Mesothelial cell of epicardium (in vitro differentiated cells): ENCODE measurements at regions not wholly inside any gene's neighbourhood (a gene's known extent, or its start where the extent isn't known, plus 50 kb on each side); places are given as distances from the start of the nearest gene placed in this dataset.

Experiments
- DNase-seq, 2 experiments: peaks; one replicate each; pipeline ENCODE4 v3.0.0; 2021; ENCODE audit warnings: low spot score in 2 of 2; ENCODE audit not compliant: unreplicated experiment in 2 of 2
- H3K27ac Mint-ChIP-seq: 2 replicates; pipeline ENCODE4 v1.8.0; 2021; ENCODE audit warnings: mixed read lengths
- H3K27me3 Mint-ChIP-seq: 2 replicates; pipeline ENCODE4 v1.8.0; 2021; ENCODE audit warnings: low read depth, mixed read lengths
- H3K36me3 Mint-ChIP-seq: 2 replicates; pipeline ENCODE4 v1.8.0; 2021; ENCODE audit warnings: mixed read lengths
- H3K4me1 Mint-ChIP-seq: 2 replicates; pipeline ENCODE4 v1.8.0; 2021; ENCODE audit warnings: mixed read lengths
- H3K4me3 Mint-ChIP-seq: 2 replicates; pipeline ENCODE4 v1.8.0; 2021; ENCODE audit warnings: mild to moderate bottlenecking, moderate library complexity, mixed read lengths
- H3K9me3 Mint-ChIP-seq: 2 replicates; pipeline ENCODE4 v1.8.0; 2021; ENCODE audit warnings: mixed read lengths
- CTCF ChIP-seq: fragments of 200-600 bp; sonication (generic); IDR thresholded peaks from one replicate; pipeline ENCODE4 v1.5.0; 2021; ENCODE audit warnings: antibody characterized with exemption; ENCODE audit not compliant: unreplicated experiment

- DNase-seq = no peak
- H3K36me3 Mint-ChIP-seq = no peaks in the 10 kb centered on the region
- no peak for TF ChIP-seq CTCF
- H3K27ac Mint-ChIP-seq = no peak overlapping the region
- H3K4me1 Mint-ChIP-seq = no peaks in the 10 kb centered on the region
- peaks cover 8% of the 10 kb centered on the region for H3K27me3 Mint-ChIP-seq
- H3K9me3 Mint-ChIP-seq = peaks cover 3% of the 10 kb centered on the region
- no peak overlapping the region for H3K4me3 Mint-ChIP-seq
Measured at GRCh38 chr7:98679741-98680140, 62.7 kb downstream of the NPTX2 start.

- H3K4me1 Mint-ChIP-seq = no peaks in the 10 kb centered on the region
- no peak for TF ChIP-seq CTCF
- H3K27ac Mint-ChIP-seq = no peak overlapping the region
- no peaks in the 10 kb centered on the region for H3K36me3 Mint-ChIP-seq
- DNase-seq = no peak
- peaks cover 9% of the 10 kb centered on the region for H3K9me3 Mint-ChIP-seq
- peaks cover 14% of the 10 kb centered on the region for H3K27me3 Mint-ChIP-seq
- no peak overlapping the region for H3K4me3 Mint-ChIP-seq
Measured at GRCh38 chr7:98681511-98681910, 64.4 kb downstream of the NPTX2 start.

- Mint-ChIP-seq H3K36me3 (no peaks in the 10 kb centered on the region), H3K27me3 (peaks cover 14% of the 10 kb centered on the region), H3K9me3 (peaks cover 10% of the 10 kb centered on the region), H3K4me3 (no peak overlapping the region), H3K27ac (no peak overlapping the region), H3K4me1 (no peaks in the 10 kb centered on the region)
- no peak for DNase-seq
- no peak for TF ChIP-seq CTCF
Measured at GRCh38 chr7:98681951-98682350, 64.9 kb downstream of the NPTX2 start.

GRCh38 chr7:98683514-98683913 lies 66.4 kb downstream of the NPTX2 start:
- Mint-ChIP-seq H3K9me3 (peaks cover 10% of the 10 kb centered on the region), H3K27ac (no peak overlapping the region), H3K27me3 (peaks cover 14% of the 10 kb centered on the region), H3K4me3 (no peak overlapping the region), H3K4me1 (no peaks in the 10 kb centered on the region), H3K36me3 (no peaks in the 10 kb centered on the region)
- TF ChIP-seq CTCF = no peak
- DNase-seq = no peak

GRCh38 chr7:98685541-98685940 lies 68.5 kb downstream of the NPTX2 start:
- Mint-ChIP-seq H3K4me1 (no peaks in the 10 kb centered on the region), H3K36me3 (no peaks in the 10 kb centered on the region), H3K27ac (no peak overlapping the region), H3K9me3 (peaks cover 20% of the 10 kb centered on the region), H3K4me3 (no peak overlapping the region), H3K27me3 (peaks cover 14% of the 10 kb centered on the region)
- no peak for DNase-seq
- no peak for TF ChIP-seq CTCF

GRCh38 chr7:98686466-98687080 lies 69.5 kb downstream of the NPTX2 start:
- Mint-ChIP-seq H3K4me3 (no peak overlapping the region), H3K27me3 (peaks cover 14% of the 10 kb centered on the region), H3K27ac (no peak overlapping the region), H3K4me1 (no peaks in the 10 kb centered on the region), H3K36me3 (no peaks in the 10 kb centered on the region), H3K9me3 (peaks cover 22% of the 10 kb centered on the region)
- TF ChIP-seq CTCF = no peak
- DNase-seq = no peak
